ENCODE measurements at regions not wholly inside any gene's neighbourhood (a gene's known extent, or its start where the extent isn't known, plus 50 kb on each side); places are given as distances from the start of the nearest gene placed in this dataset.

DNA sequence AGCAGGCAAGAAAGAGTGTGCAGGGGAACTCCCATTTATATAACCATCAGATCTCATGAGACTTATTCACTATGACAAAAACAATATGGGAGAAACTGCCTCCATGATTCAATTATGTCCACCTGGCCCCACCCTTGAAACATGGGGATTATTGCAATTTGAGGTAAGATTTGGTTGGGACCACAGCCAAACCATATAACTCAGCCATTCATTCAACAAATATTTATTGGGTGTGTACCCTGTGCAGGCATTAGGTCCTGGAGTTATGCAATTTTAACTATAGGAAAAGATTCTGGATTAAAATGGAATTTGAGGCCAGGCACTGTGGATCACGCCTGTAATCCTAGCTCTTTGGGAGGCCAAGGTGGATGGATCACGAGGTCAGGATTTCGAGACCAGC is 124.2 kb upstream of the GAS1 start:
- no peak for TF ChIP-seq CTCF (conservative IDR thresholded peaks at IDR 0.05; ENCODE audit: low read depth, low read length)
- H3K4me3 ChIP-seq (ENCODE audit: low read length): no peak overlapping the region
- DNase-seq (ENCODE audit: low read depth): no peak

DNA sequence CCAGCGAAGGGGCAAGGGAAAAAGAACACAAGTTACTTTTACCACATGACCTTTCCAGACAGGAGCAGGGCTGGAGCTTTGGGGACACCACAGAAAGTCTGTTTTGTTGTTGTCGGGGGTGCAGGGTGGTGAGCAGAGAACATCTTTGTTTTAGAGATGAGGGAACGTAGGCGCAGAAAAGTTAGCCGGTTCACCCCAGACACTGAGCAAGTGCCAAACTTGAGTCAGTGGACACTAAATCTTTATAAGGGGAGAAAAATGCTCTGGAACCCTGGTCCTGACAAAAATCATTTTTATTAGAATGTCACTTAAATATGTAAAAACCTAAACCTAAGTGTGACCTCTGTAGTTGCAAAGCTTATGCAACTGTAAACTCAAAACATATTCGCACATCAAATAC is 126.4 kb upstream of the GAS1 start:
- no peak overlapping the region for H3K4me3 ChIP-seq (ENCODE audit: low read length)
- no peak for TF ChIP-seq CTCF (conservative IDR thresholded peaks at IDR 0.05; ENCODE audit: low read depth, low read length)

GRCh38 chr9:87075537-87075936 is 128.2 kb upstream of the GAS1 start:
- DNase-seq (ENCODE audit: low read depth): no peak
- no peak overlapping the region for H3K4me3 ChIP-seq (ENCODE audit: low read length)
- no peak for TF ChIP-seq CTCF (conservative IDR thresholded peaks at IDR 0.05; ENCODE audit: low read depth, low read length)

More for the DNA sequence above, 126.4 kb upstream of the GAS1 start:
- no peak for DNase-seq (ENCODE audit: low read depth)

DNA sequence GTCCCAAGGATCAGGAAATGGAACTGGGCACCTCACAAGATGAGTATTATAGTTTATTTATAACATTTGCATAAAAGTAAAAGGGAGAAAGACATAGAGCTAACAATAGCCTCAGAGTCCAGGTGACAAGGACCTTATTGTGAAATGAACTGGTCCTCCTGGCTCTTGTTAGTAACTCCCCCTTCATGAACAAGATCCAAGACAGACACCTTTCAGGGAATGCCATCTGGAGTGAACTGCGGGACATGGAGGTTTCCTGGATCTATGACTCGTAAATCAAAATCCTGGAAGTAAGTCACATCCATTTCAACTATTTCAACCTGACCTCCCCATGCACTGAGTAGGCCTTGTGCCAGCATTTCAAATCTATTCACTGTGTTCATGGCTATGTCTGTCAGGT is 129.5 kb upstream of the GAS1 start:
- no peak overlapping the region for H3K4me3 ChIP-seq (ENCODE audit: low read length)
- DNase-seq (ENCODE audit: low read depth): no peak
- no peak for TF ChIP-seq CTCF (conservative IDR thresholded peaks at IDR 0.05; ENCODE audit: low read depth, low read length)

DNA sequence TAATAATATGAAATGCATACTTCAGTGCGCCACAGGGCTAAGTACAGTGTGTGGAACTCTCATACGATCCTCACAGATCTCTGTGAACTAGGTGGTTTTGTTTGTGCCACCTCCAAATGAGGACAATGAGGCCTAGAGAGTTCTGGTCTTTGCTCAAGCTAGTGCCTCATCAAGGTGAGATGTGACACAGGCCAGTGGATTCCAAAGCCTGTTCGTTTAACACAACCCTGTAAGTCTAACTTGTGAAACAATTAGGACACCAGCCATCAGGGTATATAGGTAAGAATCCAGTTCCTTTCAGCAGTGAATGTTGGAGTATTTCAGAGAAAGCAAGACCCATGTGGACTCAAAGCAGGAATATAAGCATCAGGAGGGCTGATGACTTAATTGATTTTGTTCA is 130.7 kb upstream of the GAS1 start:
- no peak for DNase-seq (ENCODE audit: low read depth)
- H3K4me3 ChIP-seq (ENCODE audit: low read length): no peak overlapping the region
- no peak for TF ChIP-seq CTCF (conservative IDR thresholded peaks at IDR 0.05; ENCODE audit: low read depth, low read length)

GRCh38 chr9:87080512-87081264 is 133.4 kb upstream of the GAS1 start:
- peak; percentile 30 for TF ChIP-seq CTCF (conservative IDR thresholded peaks at IDR 0.05; ENCODE audit: low read depth, low read length)
- no peak overlapping the region for H3K4me3 ChIP-seq (ENCODE audit: low read length)

GRCh38 chr9:87081503-87081902 is 134.2 kb upstream of the GAS1 start:
- H3K4me3 ChIP-seq (ENCODE audit: low read length): no peak overlapping the region
- TF ChIP-seq CTCF (conservative IDR thresholded peaks at IDR 0.05; ENCODE audit: low read depth, low read length): no peak
- DNase-seq (ENCODE audit: low read depth): no peak

More at GRCh38 chr9:87080512-87081264, 133.4 kb upstream of the GAS1 start:
- no peak for DNase-seq (ENCODE audit: low read depth)

All from retinal pigment epithelial cell (primary cell).